ENCODE measurements at regions not wholly inside any gene's neighbourhood (a gene's known extent, or its start where the extent isn't known, plus 50 kb on each side); places are given as distances from the start of the nearest gene placed in this dataset.

DNA sequence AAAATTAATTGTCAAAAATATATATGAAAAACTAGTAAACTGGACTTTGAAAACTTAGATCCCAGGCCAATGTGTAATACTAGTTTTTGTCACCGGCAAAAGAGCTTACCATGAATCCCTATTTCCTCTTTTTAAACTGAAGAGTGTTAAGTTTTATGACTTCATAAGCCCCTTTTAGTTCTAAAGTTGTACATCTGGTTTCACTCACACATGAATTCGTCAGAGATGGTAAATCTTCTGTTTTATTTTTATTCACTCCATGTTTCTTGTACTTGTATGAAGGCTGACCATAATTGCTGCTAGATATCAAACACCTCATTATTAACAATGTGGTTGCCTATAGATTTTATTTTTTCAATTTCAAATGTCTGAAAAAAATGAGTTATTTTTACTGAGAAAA, 827.9 kb downstream of the PCDH7 start:
- H3K27me3 ChIP-seq (replicated peaks; ENCODE audit: insufficient read depth): no peaks in the 10 kb centered on the region
- no peaks in the 10 kb centered on the region for H3K9me2 ChIP-seq (ENCODE audit: insufficient read depth)
- H2AFZ ChIP-seq: no peak overlapping the region
- H3K4me2 ChIP-seq (ENCODE audit: unreplicated experiment): no peak overlapping the region
- H3K36me3 ChIP-seq (ENCODE audit: low read depth): no peaks in the 10 kb centered on the region
- 0 to 8% methylated on average over 2 of the region's 2 CpGs for WGBS, 2 experiments (ENCODE audit: low coverage in 1 of 2, low lambda C conversion rate in 2 of 2, missing lambda C conversion rate in 2 of 2)
- H3K9me3 ChIP-seq (ENCODE audit: low read depth): no peaks in the 10 kb centered on the region
- H3F3A ChIP-seq (ENCODE audit: insufficient read depth): no peaks in the 10 kb centered on the region
- H3K9ac ChIP-seq: no peak overlapping the region
- no peak overlapping the region for H3K27ac ChIP-seq
- DNase-seq: no peak
- in situ Hi-C loops (cut with MboI): no loop called here
- no peak for TF ChIP-seq EZH2phosphoT487 (IDR thresholded peaks at IDR 0.05; ENCODE audit: insufficient read depth, low read depth)
- TF ChIP-seq EZH2 (IDR thresholded peaks at IDR 0.05; ENCODE audit: insufficient read depth, poor library complexity, severe bottlenecking): no peak
- no peaks in the 10 kb centered on the region for H4K20me1 ChIP-seq (ENCODE audit: insufficient read depth)
- H3K79me2 ChIP-seq (ENCODE audit: insufficient read depth): no peaks in the 10 kb centered on the region
- no peaks in the 10 kb centered on the region for H3K4me1 ChIP-seq (ENCODE audit: insufficient read depth)
- no peak overlapping the region for H3K4me3 ChIP-seq

GRCh38 chr4:31548823-31549222, 828.7 kb downstream of the PCDH7 start:
- H3K4me3 ChIP-seq: no peak overlapping the region
- H3K9me2 ChIP-seq (ENCODE audit: insufficient read depth): no peaks in the 10 kb centered on the region
- WGBS, 2 experiments (ENCODE audit: low coverage in 1 of 2, low lambda C conversion rate in 2 of 2, missing lambda C conversion rate in 2 of 2): 13 to 18% methylated on average over 2 of the region's 2 CpGs
- H3K4me1 ChIP-seq (ENCODE audit: insufficient read depth): no peaks in the 10 kb centered on the region
- no peaks in the 10 kb centered on the region for H3F3A ChIP-seq (ENCODE audit: insufficient read depth)
- no peak overlapping the region for H3K4me2 ChIP-seq (ENCODE audit: unreplicated experiment)
- no peaks in the 10 kb centered on the region for H3K9me3 ChIP-seq (ENCODE audit: low read depth)
- no peak overlapping the region for H3K27ac ChIP-seq
- no peak for TF ChIP-seq EZH2 (IDR thresholded peaks at IDR 0.05; ENCODE audit: insufficient read depth, poor library complexity, severe bottlenecking)
- no peak for TF ChIP-seq EZH2phosphoT487 (IDR thresholded peaks at IDR 0.05; ENCODE audit: insufficient read depth, low read depth)
- H2AFZ ChIP-seq: no peak overlapping the region
- in situ Hi-C loops (cut with MboI): no loop called here
- H3K9ac ChIP-seq: no peak overlapping the region
- H3K79me2 ChIP-seq (ENCODE audit: insufficient read depth): no peaks in the 10 kb centered on the region
- no peaks in the 10 kb centered on the region for H4K20me1 ChIP-seq (ENCODE audit: insufficient read depth)
- DNase-seq: no peak
- H3K27me3 ChIP-seq (replicated peaks; ENCODE audit: insufficient read depth): no peaks in the 10 kb centered on the region
- no peaks in the 10 kb centered on the region for H3K36me3 ChIP-seq (ENCODE audit: low read depth)

DNA sequence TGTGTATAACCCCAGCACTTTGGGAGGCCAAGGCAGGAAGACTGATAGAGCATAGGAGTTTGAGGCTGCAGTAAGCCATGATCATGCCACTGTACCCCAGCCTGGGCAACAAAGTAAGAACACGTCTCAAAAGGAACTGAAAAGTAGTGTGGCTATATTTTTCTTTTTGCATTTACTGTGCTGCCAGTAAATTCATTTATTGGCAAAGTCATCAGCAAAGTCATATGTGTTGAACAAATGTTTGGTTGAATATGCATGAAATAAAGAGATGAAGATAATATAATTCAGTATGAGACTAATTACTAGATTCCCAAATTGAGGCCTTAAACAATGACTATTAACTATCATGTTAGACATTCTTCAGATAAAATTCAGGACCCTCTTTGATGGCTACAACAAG, 829.1 kb downstream of the PCDH7 start:
- H3K27me3 ChIP-seq (replicated peaks; ENCODE audit: insufficient read depth): no peaks in the 10 kb centered on the region

GRCh38 chr4:31557437-31557836, 837.3 kb downstream of the PCDH7 start:
- Histone ChIP-seq H3F3A (ENCODE audit: insufficient read depth) (no peaks in the 10 kb centered on the region), H4K20me1 (ENCODE audit: insufficient read depth) (no peaks in the 10 kb centered on the region), H3K9me2 (ENCODE audit: insufficient read depth) (no peaks in the 10 kb centered on the region), H3K4me3 (no peak overlapping the region), H3K36me3 (ENCODE audit: low read depth) (no peaks in the 10 kb centered on the region), H3K79me2 (ENCODE audit: insufficient read depth) (no peaks in the 10 kb centered on the region), H2AFZ (no peak overlapping the region), H3K4me1 (ENCODE audit: insufficient read depth) (no peaks in the 10 kb centered on the region), H3K27me3 (replicated peaks; ENCODE audit: insufficient read depth) (no peaks in the 10 kb centered on the region), H3K9me3 (ENCODE audit: low read depth) (no peaks in the 10 kb centered on the region), H3K27ac (no peak overlapping the region), H3K9ac (no peak overlapping the region), H3K4me2 (ENCODE audit: unreplicated experiment) (no peak overlapping the region)
- TF ChIP-seq EZH2phosphoT487 (IDR thresholded peaks at IDR 0.05; ENCODE audit: insufficient read depth, low read depth) (no peak), EZH2 (IDR thresholded peaks at IDR 0.05; ENCODE audit: insufficient read depth, poor library complexity, severe bottlenecking) (no peak)
- WGBS, 2 experiments (ENCODE audit: low coverage in 1 of 2, low lambda C conversion rate in 2 of 2, missing lambda C conversion rate in 2 of 2): 12 to 33% methylated on average over 2 of the region's 2 CpGs
- DNase-seq: no peak
- in situ Hi-C loops (cut with MboI): no loop called here

More for the DNA sequence above, 829.1 kb downstream of the PCDH7 start:
- Histone ChIP-seq H3K79me2 (ENCODE audit: insufficient read depth) (no peaks in the 10 kb centered on the region), H3K4me1 (ENCODE audit: insufficient read depth) (no peaks in the 10 kb centered on the region), H4K20me1 (ENCODE audit: insufficient read depth) (no peaks in the 10 kb centered on the region), H3K4me3 (no peak overlapping the region), H3F3A (ENCODE audit: insufficient read depth) (no peaks in the 10 kb centered on the region), H3K27ac (no peak overlapping the region), H3K9me2 (ENCODE audit: insufficient read depth) (no peaks in the 10 kb centered on the region), H3K4me2 (ENCODE audit: unreplicated experiment) (no peak overlapping the region), H2AFZ (no peak overlapping the region), H3K36me3 (ENCODE audit: low read depth) (no peaks in the 10 kb centered on the region), H3K9me3 (ENCODE audit: low read depth) (no peaks in the 10 kb centered on the region), H3K9ac (no peak overlapping the region)
- in situ Hi-C loops (cut with MboI): no loop called here
- 5 to 16% methylated on average over 1 of the region's 1 CpG for WGBS, 2 experiments (ENCODE audit: low coverage in 1 of 2, low lambda C conversion rate in 2 of 2, missing lambda C conversion rate in 2 of 2)
- TF ChIP-seq EZH2phosphoT487 (IDR thresholded peaks at IDR 0.05; ENCODE audit: insufficient read depth, low read depth): no peak
- no peak for TF ChIP-seq EZH2 (IDR thresholded peaks at IDR 0.05; ENCODE audit: insufficient read depth, poor library complexity, severe bottlenecking)
- DNase-seq: no peak

GRCh38 chr4:31573554-31573953, 853.4 kb downstream of the PCDH7 start:
- in situ Hi-C loops (cut with MboI): no loop called here

More at GRCh38 chr4:31573554-31573953, 853.4 kb downstream of the PCDH7 start:
- Histone ChIP-seq H3K4me1 (ENCODE audit: insufficient read depth) (no peaks in the 10 kb centered on the region), H3K9me2 (ENCODE audit: insufficient read depth) (no peaks in the 10 kb centered on the region), H3K9me3 (ENCODE audit: low read depth) (no peaks in the 10 kb centered on the region), H3K27ac (no peak overlapping the region), H3F3A (ENCODE audit: insufficient read depth) (no peaks in the 10 kb centered on the region), H3K36me3 (ENCODE audit: low read depth) (no peaks in the 10 kb centered on the region), H2AFZ (no peak overlapping the region), H3K79me2 (ENCODE audit: insufficient read depth) (no peaks in the 10 kb centered on the region), H3K27me3 (replicated peaks; ENCODE audit: insufficient read depth) (no peaks in the 10 kb centered on the region), H3K4me3 (no peak overlapping the region), H4K20me1 (ENCODE audit: insufficient read depth) (no peaks in the 10 kb centered on the region), H3K9ac (no peak overlapping the region), H3K4me2 (ENCODE audit: unreplicated experiment) (no peak overlapping the region)
- DNase-seq: no peak
- WGBS, 2 experiments (ENCODE audit: low coverage in 1 of 2, low lambda C conversion rate in 2 of 2, missing lambda C conversion rate in 2 of 2): 8% methylated on average over 5 of the region's 5 CpGs
- no peak for TF ChIP-seq EZH2 (IDR thresholded peaks at IDR 0.05; ENCODE audit: insufficient read depth, poor library complexity, severe bottlenecking)
- TF ChIP-seq EZH2phosphoT487 (IDR thresholded peaks at IDR 0.05; ENCODE audit: insufficient read depth, low read depth): no peak
